ENCODE measurements at regions not wholly inside any gene's neighbourhood (a gene's known extent, or its start where the extent isn't known, plus 50 kb on each side); places are given as distances from the start of the nearest gene placed in this dataset.
"Not testable (repeated sequence)": the region's sequence is repeated elsewhere in the genome, so short reads cannot be mapped to it uniquely, and the experiment has no call there.

- Histone ChIP-seq H3K27me3 (no peaks in the 10 kb centered on the region), H3K4me1 (peaks cover 6% of the 10 kb centered on the region), H3K36me3 (no peaks in the 10 kb centered on the region), H3K9me3 (no peaks in the 10 kb centered on the region), H3K27ac (peak overlapping the region; percentile 42), H3K4me3 (no peak overlapping the region)
- DNase-seq (peak; percentile 61), ATAC-seq (peak; percentile 64)
- no peak for TF ChIP-seq CTCF (IDR thresholded peaks at IDR 0.05)
- intact Hi-C loops (cut with DNase I): no loop called here
These were observed 239.2 kb upstream of the MAF start for GRCh38 chr16:79839466-79840341.

GRCh38 chr16:79838496-79839259 is 238.1 kb upstream of the MAF start:
- Histone ChIP-seq H3K27me3 (no peaks in the 10 kb centered on the region), H3K4me1 (peaks cover 6% of the 10 kb centered on the region), H3K4me3 (no peak overlapping the region), H3K36me3 (no peaks in the 10 kb centered on the region), H3K9me3 (no peaks in the 10 kb centered on the region), H3K27ac (peak overlapping the region; percentile 42)
- no peak for DNase-seq
- no peak for TF ChIP-seq CTCF (IDR thresholded peaks at IDR 0.05)
- ATAC-seq: peak; percentile 47
- intact Hi-C loops (cut with DNase I): no loop called here

- no peaks in the 10 kb centered on the region for H3K9me3 ChIP-seq
- ATAC-seq: no peak
- no peaks in the 10 kb centered on the region for H3K27me3 ChIP-seq
- TF ChIP-seq CTCF (IDR thresholded peaks at IDR 0.05): no peak
- no peak overlapping the region for H3K27ac ChIP-seq
- no peak overlapping the region for H3K4me3 ChIP-seq
- no peak for DNase-seq
- intact Hi-C loops (cut with DNase I): no loop called here
- H3K4me1 ChIP-seq: peaks cover 5% of the 10 kb centered on the region
- H3K36me3 ChIP-seq: no peaks in the 10 kb centered on the region
These were observed 235.6 kb upstream of the MAF start for GRCh38 chr16:79836144-79836543.

GRCh38 chr16:79835194-79835593 is 234.7 kb upstream of the MAF start:
- no peaks in the 10 kb centered on the region for H3K4me1 ChIP-seq
- ATAC-seq: no peak
- no peaks in the 10 kb centered on the region for H3K27me3 ChIP-seq
- no peaks in the 10 kb centered on the region for H3K36me3 ChIP-seq
- intact Hi-C loops (cut with DNase I): no loop called here
- no peak overlapping the region for H3K4me3 ChIP-seq
- TF ChIP-seq CTCF (IDR thresholded peaks at IDR 0.05): no peak
- DNase-seq: no peak
- H3K27ac ChIP-seq: no peak overlapping the region
- H3K9me3 ChIP-seq: no peaks in the 10 kb centered on the region

GRCh38 chr16:79834720-79835119 is 234.2 kb upstream of the MAF start:
- no peak overlapping the region for H3K4me3 ChIP-seq
- intact Hi-C loops (cut with DNase I): no loop called here
- no peak for ATAC-seq
- H3K36me3 ChIP-seq: no peaks in the 10 kb centered on the region
- no peaks in the 10 kb centered on the region for H3K27me3 ChIP-seq
- no peak overlapping the region for H3K27ac ChIP-seq
- no peak for TF ChIP-seq CTCF (IDR thresholded peaks at IDR 0.05)
- H3K9me3 ChIP-seq: no peaks in the 10 kb centered on the region
- no peak for DNase-seq
- H3K4me1 ChIP-seq: no peaks in the 10 kb centered on the region

- ATAC-seq; H3K36me3 ChIP-seq; H3K4me1 ChIP-seq; H3K4me3 ChIP-seq; H3K9me3 ChIP-seq; DNase-seq; H3K27ac ChIP-seq; H3K27me3 ChIP-seq; intact Hi-C loops (cut with DNase I): not testable (repeated sequence)
These were observed 233.5 kb upstream of the MAF start for GRCh38 chr16:79834003-79834402.

Data from upper lobe of right lung (tissue), 1 donor.